GOT3 (cell line): ENCODE measurements at regions not wholly inside any gene's neighbourhood (a gene's known extent, or its start where the extent isn't known, plus 50 kb on each side); places are given as distances from the start of the nearest gene placed in this dataset.
"Not testable (repeated sequence)": the region's sequence is repeated elsewhere in the genome, so short reads cannot be mapped to it uniquely, and the experiment has no call there.

Experiments used
- DNase-seq: peaks from one replicate; lab custom pipeline; 2025; ENCODE audit warnings: mixed read lengths; lab: John Stamatoyannopoulos, UW

DNA sequence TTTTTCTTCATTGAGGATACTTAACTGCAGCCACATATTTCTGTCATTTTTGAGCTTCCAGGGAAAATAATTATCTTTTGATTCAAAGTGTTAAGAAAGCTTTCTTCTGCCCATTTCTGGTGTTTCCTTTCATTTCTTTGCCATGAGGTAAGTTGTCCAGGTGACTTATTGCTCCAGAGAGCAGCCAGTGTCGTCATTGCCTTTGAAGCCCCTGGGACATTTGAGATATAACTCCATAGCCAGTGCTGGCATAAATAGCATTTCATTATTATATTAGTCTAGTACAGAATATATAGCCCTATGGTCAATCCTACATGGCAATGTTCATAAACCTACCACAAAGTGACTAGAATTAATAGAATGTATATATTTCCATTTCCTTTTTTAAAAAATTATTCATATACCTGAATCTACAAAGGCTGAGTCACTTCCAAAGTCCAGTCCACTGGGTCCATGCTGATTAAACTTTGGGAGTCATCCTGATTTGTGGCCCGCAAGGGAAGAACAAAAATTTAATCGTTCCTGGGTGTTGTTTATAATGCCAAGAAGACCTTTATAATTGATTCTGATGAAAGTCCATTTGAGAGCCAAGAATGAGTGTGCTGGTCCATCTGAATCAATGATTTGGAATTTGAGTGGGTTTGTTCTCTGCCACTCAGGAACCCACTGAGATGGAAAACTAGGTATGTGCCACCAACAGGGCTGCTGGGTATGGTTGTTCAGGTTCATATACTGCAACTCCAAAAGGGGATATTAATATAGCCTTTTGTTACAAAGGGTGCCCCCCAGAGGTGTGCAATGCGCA lies 221.8 kb upstream of the PLXNA2 start:
- DNase-seq = no peak

DNA sequence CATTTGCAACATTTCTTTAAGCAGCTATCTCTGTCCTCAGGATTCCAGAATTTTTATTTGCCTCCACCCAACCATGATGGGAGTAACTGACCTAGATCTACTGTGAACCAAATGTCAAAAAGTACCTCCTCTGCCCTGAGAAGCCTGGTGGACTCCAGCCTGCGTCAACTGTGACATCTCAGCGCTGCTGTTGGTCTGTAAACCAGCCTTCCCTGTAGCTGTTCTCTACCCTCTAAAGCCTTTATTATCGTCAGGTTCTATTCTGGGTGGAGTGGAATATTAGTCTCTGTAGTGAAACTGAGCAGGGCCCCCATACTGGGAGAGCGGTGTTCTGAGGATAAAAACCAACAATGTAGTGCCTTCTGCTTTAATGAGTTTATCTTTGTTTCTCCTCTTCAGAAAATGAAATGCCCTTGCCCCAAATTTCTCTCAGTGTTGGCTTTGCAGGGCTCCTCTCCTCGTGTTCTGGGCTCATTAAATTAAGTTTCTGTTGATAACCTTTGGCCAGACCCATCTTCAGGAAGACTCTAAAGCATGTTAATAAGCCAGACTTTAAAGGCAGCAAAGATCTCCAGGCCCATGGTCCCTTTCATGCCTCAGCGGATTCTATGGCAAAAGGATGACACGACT lies 223.1 kb upstream of the PLXNA2 start:
- no peak for DNase-seq

DNA sequence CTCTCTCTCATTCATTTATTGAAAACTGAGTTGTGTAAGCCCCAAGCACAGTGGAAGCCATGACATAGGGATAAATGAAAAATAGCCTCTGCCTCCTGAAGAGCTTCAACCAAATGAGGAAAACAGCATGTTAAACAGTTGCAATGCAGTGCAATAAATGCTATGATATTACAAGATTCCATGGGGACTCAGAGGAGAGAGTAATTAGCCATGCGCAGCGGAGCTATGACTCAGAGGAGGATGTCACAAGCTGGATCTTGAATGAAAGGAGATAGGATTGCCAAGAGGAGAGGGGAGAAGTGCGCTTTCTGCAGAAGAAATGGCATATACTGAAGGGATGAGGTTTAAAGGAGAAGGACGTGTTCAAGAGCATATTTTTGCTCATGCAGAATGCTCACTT lies 231.3 kb upstream of the PLXNA2 start:
- DNase-seq = no peak

DNA sequence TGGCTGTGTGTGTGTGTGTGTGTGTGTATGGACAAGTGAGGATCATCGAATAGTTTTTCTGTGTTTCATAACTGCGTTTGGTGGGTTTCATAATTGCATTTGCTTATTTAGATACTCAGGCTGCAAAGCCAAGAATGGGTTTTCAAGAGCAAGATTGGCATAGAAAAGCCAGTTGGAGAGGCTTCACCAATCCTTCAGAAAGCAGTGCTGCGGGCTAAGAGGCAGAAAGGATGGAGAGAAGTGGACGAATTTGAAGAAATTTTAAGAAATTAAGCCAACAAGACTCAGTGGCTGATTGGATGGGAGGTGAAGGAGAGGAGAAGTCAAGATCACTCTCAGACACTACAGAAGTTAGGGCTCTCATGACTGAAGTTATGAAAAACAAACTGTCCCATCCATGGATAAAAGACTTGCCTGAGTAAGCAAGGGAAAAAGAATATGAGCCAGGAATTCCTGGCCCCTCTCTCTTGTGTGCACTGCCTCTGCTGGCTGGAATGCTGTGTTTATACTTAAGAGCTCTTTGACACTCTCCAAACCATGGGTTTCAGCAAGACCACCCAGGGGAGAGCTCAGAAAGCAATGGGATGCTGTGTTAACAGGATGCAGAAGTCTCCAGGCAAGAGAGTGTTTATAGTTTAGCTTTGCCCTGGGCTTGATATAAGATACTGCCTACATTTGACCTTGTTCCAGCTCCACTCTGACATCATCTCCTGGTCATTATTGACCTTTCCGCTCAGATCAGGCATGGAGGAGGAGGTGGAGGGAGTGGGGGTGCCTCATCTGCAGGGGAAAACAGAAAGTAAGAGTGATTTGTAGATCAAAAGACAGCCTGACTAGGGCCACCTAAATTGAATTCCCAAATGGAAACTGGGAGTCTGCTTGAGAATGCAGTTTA lies 232.0 kb upstream of the PLXNA2 start:
- no peak for DNase-seq

DNA sequence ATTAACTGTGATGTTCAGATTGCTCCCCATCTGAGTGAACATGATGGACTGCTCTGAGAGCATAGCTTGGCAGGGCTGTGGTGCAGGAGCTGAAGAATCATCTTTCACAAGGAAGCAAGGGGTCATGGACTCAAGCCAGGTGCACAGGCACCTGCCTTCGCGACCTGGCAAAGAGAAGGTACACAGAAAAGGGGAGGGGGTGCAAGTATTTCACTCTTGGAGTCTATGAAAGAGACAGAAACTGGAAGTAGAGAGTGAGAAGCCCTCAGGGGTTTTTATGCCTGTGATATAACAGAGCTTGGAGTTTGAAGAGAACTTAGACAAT lies 232.6 kb upstream of the PLXNA2 start:
- DNase-seq = no peak

DNA sequence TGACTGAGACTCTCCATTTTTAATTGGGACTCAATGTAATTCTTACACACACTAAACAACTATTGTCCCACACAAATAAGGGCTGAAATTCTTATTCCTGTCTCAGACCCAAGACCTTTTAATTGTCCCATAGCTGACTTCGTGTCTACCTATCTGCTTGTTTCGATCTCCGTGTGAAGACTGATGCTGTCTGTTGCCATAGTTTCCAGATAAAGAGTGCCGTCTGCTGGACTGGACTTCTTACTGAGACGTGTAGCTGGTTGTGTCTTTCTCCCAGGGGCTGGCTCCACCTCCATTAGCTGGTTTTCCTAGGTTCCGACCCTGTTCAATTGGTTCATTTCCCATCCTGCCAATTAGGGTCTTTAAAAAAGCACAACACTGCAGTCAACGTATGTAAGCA lies 235.3 kb upstream of the PLXNA2 start:
- DNase-seq = no peak

DNA sequence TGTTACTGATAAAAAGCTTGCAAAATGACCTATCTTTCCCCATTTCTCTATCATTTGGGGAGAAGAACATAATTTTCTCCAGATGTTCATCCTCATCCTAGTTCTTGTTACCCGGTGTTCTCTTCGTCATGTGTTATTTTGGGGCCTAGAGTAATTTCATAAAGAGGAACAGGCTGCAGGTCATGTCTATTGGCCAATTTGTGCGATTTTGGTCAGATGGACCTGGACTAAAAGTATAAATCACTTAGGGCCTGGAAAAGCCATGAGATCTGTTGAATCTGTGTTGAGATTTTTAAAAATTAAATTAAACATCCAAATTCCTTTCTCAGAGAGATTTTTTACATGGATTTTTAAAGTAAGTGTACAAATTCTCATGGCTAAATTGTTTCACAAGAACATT lies 241.3 kb upstream of the PLXNA2 start:
- no peak for DNase-seq

DNA sequence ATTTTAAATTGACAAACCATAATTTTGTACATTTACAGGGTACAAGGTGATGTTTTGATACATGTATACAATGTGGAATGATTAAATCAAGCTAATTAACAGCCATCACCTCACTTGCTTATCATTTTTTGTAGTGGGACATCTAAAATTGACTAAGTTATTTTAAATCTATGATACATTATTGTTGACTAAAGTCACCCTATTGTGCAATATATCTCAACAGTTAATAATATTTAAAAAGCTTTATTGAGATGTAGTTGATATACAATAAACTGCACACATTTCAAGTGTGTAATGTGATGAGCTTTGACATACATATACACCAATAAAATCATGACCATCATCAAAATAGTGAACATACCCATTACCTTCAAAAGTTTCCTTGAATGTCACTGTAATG lies 242.5 kb upstream of the PLXNA2 start:
- DNase-seq = no peak

DNA sequence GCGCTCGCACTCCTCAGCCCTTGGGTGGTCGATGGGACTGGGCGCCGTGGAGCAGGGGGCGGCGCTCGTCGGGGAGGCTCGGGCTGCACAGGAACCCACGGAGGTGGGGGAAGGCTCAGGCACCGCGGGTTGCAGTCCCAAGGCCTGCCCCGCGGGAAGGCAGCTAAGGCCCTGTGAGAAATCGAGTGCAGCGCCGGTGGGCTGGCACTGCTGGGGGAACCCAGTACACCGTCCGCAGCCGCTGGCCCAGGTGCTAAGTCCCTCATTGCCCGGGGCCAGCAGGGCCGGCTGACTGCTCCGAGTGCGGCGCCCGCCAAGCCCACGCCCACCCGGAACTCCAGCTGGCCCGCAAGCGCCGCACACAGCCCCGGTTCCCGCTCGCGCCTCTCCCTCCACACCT lies 244.2 kb upstream of the PLXNA2 start:
- DNase-seq = not testable (repeated sequence)

DNA sequence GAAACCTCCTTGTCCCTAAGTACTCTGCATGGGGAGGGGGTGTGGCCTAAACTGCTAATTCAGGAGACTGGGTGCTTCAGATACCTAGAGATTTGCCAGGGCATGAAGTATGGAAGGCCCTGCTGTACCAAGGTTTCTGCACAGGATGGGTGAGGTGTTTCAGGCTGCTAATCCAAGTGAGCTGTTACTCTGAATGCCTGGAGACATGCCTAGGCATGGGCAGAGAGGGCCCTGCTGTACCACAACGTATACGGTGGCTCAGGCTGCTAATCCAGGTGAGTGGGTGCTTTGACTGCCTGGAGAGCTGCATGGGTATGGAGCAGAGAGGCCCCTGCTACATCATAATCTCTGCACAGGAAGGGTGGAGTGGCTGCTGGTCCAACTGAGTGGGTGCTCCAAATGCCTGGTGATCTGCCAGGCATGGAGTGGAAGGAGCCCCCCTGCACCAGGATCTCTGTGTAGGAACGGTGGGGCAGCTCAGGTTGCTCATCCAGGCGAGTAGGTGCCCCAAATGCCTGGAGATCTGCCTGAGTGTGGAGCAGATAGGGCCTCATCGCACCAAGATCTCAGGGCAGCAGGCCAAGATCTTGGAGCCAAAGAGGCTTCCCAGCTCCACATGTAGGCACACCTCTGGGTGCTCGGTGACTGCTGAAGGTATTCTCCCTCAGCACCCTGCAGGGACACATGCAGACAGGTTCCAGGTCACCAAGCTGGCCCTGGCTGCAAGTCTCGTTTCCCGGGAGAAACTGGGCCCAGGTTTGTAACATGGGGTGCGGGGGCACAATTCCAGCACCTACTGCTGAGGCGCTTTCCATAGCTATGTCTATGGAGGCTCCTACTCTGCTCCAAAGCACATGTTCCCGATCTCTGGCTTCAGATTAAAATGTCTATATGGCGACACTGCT lies 252.5 kb upstream of the PLXNA2 start:
- DNase-seq = no peak

DNA sequence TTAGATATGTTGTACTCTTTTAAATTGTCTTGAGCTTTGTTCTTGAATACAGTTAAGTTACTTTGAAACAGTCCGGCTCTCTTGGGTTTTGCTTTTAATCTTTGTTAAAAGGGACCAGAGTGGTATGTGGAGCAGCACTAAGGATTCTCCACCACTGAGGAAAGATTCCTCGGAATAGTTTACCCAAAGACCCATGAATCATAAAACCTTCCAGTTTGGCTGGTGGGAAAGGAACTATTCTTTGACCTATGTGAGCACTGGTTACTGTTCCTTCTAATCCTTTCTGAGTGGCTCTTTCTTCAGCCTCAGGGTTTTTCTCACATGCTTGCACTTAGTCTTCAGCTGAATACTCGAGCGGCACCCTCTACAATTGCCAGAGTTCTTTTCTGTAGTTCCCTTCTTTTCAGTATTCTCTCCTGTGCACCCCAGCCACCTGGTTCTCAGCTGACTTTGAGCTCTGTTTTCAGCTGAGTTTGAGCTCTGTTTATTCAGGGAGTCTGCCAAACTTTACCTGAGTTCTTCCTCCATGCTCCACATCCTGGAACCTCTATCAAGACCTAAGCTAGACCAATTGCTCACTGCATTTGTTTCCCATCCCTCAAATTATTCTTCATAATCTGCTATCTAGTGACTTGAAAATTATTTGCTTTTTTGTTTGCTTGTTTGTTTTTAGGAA lies 253.8 kb upstream of the PLXNA2 start:
- no peak for DNase-seq

DNA sequence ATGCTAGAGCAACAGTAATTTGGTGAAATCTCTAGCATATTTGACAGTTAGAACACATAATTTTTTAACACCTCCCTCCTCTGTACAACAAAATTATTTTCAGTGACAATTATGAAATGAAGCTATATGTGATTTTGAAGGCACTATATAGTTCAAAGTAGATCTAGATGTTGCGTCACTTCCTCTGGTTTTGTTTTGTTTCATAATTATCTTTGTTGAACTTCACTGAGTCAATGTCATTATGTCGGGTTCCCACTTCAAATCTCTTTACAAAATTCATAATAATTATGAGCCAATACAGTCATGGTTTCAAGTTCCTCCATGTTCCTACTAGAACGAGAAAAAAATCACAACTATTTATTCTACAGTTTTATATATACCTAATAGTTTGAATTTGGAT lies 254.8 kb upstream of the PLXNA2 start:
- no peak for DNase-seq

DNA sequence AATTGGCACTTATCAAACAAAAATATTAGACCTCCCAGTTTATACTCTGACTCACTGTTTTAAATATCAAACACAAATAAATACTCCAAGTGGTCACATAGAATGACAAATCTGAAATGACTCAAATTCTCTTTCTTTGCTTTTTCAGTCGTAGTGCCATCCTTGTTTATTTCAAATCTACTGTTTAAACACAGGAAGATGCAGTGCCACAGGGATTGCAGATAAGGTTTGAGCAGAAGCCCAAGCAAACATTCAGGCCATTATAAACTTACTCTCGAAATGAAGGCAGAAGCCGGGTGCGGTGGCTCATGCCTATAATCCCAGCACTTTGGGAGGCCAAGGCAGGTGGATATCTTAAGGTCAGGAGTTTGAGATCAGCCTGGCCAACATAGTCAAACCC lies 255.4 kb upstream of the PLXNA2 start:
- no peak for DNase-seq

DNA sequence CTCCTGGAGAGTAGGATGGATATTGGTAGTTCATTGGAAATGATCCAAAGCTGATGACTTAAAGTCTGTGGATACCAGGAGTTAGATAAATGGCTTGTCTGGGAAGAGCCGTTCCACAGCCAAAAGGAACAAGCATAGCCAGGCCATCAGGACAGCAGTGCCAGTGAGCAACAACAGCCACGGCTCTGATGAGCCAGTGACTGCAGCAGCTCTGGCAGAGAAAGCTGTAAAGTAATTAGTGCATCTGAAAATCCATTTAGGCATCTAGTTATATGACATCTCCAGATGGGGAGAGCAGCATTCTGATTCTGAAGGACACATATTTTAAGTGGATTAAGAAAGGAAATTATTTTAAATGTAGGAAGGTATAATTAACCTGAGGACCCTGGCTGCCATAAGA lies 256.2 kb upstream of the PLXNA2 start:
- no peak for DNase-seq

DNA sequence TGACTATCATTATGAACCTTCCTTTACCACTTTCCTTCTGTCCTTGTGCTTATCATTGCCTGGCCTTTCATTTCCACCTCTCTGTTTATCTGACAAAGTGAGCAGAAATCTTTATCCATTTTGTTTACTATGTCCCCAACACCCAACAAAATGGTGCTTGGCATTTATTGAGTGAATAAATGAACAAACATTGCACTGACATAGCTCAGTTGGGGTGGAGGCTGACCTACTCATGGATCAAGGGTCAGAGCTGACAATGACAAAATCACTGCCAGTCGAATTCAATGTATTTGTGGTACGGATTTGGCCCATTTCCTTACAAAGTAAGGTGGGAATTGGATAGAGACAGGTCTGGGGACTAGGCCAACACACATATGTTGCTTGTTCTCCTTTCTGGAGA lies 257.4 kb upstream of the PLXNA2 start:
- no peak for DNase-seq

DNA sequence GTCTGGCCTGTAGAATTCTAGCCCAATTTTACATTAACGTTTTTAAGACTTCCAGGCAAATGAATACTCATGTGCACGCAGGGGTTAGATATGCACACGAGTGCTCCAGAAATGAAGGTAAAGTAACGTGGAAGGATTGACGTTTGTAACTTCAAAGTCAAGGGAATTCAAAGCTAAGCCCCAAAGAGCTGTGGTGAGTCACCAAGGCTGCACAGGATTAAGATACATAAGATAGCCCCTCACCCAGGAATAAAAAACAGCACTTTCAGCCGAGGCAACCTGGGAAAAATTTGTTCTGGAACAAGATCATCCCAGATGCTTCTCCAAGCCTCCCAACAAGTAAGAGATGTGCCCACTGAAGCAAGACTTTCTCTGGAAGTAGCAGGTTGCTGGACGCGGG lies 259.6 kb upstream of the PLXNA2 start:
- no peak for DNase-seq

DNA sequence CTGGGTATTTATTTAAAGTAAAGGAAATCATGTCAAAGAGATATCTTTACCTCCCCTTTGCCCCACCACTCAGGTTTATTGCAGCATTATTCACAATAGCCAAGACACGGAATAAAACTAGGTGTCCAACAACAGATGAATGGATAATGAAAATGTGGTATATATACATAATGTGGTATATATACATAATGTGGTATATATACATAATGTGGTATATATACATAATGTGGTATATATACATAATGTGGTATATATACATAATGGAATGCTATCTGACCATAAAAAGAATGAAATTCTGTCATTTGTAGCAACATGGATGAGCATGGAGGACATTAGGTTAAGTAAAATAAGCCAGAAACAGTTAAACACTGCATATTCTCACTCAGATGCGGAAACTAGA lies 262.6 kb upstream of the PLXNA2 start:
- DNase-seq = no peak

DNA sequence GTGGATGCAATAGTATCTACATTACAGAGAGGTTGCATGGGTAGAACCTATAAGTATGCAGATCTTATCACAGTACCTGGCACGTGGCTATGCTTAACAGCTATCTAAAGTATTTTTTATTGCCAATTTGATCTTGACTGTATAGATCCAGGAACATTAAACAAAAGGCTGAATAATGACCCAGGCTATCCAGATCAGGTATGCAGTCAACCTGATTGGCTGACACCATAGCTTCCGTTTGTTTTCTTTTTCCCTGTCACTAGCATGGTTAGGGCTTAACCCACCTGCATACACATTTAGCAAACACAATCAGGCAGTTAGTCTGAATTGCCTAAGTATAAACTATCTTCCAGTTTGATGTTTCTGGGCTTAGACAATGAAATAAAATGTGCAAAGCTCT lies 264.9 kb upstream of the PLXNA2 start:
- no peak for DNase-seq

DNA sequence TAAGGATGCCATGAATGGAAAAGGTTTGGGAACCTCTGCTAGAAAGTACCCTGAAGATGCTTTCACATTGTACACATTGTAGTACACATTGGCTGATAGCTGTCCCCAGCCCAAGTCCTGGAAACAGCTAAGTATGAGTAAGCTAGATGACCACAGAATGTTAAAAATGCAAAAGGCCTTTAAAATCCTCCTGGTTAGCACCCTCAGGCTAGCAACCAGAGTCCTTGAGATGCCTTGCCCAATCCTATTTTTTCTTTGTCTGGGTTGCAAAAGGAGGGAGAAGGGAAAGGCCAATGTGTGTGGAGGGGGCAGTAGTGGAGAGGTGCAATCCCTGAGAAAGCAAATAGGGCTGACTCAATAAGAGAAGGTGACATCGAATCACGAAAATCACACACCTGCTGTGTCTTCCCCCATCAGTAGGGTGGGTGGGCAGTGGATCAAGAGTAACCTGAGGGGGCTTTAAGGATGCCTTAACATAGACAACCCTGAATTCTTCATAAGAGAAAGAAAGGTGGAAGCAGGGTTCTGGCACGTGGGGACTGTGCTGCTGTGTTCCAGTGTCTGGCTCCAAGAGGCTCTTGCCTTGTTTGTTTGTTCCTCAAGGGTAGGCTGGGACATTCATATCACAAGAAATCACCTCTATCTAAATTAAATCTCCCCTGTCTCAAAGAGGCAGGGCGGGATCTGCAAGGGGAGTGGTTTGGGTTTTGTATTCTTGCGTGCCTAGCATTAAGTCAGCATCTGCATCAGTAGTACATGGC lies 266.2 kb upstream of the PLXNA2 start:
- DNase-seq = no peak

DNA sequence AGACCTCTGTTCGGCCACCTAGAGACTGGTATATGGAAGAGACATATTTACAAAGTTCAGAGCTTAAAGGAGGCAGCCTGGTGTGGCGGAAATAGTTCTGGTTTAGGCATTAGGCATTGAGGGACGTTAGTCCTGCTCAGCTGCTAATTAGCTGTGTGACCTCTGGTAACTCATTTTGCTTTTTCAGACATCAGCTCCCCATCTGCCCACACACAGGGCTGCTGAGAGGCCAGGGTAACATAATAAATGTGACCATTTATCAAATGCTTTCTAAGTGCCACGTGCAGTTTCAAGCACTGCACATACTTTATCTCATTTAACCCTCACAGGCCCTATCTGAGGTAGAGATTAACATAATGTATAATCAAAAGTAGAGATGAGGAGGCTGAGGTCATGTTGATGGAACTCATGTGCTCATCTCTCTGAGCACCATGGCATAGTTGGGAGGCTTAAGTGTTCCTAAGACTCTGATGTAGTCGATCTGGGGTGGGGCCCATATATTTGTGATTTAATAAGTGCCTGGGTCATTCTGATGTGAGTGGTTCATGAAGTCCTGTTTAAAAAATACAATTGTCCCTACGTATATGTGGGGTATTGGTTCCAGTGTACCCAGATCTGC lies 267.2 kb upstream of the PLXNA2 start:
- DNase-seq = no peak
